GM19455 (cell line): ENCODE measurements at regions not wholly inside any gene's neighbourhood (a gene's known extent, or its start where the extent isn't known, plus 50 kb on each side); places are given as distances from the start of the nearest gene placed in this dataset.

ENCODE experiments used
- ATAC-seq: cut with Tn5 transposase; IDR thresholded peaks from one replicate; pipeline ENCODE4 v1.9.1; 2021; ENCODE audit not compliant: unreplicated experiment

- no peak for ATAC-seq
Observed at GRCh38 chr5:109476292-109476691, 66.5 kb upstream of the PJA2 start.

DNA sequence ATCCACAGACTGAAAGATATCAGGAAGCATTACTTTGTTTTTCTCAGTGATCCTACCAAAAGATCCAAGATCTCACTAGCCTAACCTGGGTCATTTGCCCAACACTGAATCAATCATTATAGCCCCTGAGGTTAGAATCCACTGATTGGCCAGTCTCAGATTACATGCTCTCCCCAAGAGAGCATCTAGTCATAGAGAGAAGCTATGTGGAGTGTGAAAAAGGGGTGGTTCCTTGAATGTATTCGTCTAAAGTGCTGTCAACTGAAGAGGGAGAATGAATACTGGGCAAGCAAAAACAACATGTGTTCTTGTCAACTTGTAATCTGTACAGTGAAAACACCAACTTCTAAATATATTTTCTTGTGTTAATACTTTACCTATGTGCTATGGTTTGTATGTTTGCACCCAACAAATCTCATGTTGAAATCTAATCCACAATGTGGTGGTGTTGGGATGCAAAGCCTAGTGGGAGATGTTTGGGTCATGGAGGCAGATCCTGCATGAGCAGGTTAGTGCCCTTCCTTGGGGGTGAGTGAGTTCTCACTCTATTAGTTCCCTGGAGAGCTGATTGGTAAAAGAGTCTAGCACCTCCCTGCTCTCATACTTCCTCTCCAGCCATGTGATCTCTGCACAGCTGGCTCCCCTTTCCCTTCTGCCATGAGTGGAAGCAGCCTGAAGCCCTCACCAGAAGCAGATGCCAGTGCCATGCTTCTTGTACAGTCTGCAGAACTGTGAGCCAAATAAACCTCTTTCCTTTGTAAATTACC, 60.3 kb upstream of the PJA2 start:
- ATAC-seq, result no peak

GRCh38 chr5:109468737-109469420, 59.1 kb upstream of the PJA2 start:
- ATAC-seq, result peak; percentile 98

- no peak for ATAC-seq
Observed at GRCh38 chr5:109468288-109468676, 58.5 kb upstream of the PJA2 start.

- ATAC-seq, result no peak
Observed at GRCh38 chr5:109467058-109467457, 57.3 kb upstream of the PJA2 start.
